Keratinocyte (primary cell): ENCODE measurements at regions not wholly inside any gene's neighbourhood (a gene's known extent, or its start where the extent isn't known, plus 50 kb on each side); places are given as distances from the start of the nearest gene placed in this dataset.

Experiments
- EZH2 ChIP-seq: IDR thresholded peaks from one replicate; pipeline ENCODE4 v1.6.1; 2012; ENCODE audit warnings: inconsistent platforms, mild to moderate bottlenecking, low read length, moderate library complexity
- TF ChIP-seq, protein P1 (sequence below), 3 experiments: IDR thresholded peaks in 1 of 3; conservative IDR thresholded peaks in 1 of 3; optimal IDR thresholded peaks in 1 of 3; 2 replicates in 2 of 3; 3 replicates in 1 of 3; pipeline versions ENCODE3 to v1.5.1; 2011; ENCODE audit warnings: low read length in 3 of 3, mild to moderate bottlenecking in 3 of 3, moderate library complexity in 2 of 3, control low read depth in 1 of 3, inconsistent platforms in 1 of 3; ENCODE audit not compliant: insufficient read depth in 2 of 3; ENCODE audit errors: extremely low read depth in 1 of 3

DNA sequence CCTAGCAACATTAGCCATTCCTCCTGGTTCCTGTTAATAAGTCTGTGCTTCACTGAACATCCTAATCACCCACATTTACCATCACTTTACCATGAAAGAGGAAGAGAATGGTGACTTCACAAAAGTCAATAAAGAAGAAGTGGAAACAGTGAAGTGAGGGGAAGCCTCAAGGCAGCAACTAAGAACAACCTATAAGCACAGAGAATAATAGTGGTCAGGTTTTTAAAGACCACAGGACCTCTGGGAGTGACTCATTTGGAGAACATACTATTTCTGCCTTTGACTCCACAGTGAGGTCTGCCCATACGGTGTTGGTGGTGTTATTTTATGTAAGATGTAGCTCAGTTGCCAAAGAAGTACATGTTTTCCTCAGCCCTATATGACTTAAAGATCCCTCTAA, 86.0 kb upstream of the TET2 start:
- TF ChIP-seq, protein P1, sequence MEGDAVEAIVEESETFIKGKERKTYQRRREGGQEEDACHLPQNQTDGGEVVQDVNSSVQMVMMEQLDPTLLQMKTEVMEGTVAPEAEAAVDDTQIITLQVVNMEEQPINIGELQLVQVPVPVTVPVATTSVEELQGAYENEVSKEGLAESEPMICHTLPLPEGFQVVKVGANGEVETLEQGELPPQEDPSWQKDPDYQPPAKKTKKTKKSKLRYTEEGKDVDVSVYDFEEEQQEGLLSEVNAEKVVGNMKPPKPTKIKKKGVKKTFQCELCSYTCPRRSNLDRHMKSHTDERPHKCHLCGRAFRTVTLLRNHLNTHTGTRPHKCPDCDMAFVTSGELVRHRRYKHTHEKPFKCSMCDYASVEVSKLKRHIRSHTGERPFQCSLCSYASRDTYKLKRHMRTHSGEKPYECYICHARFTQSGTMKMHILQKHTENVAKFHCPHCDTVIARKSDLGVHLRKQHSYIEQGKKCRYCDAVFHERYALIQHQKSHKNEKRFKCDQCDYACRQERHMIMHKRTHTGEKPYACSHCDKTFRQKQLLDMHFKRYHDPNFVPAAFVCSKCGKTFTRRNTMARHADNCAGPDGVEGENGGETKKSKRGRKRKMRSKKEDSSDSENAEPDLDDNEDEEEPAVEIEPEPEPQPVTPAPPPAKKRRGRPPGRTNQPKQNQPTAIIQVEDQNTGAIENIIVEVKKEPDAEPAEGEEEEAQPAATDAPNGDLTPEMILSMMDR (optimal IDR thresholded peaks at IDR 0.05 in 1 of 3, IDR thresholded peaks at IDR 0.05 in 1 of 3, conservative IDR thresholded peaks at IDR 0.05 in 1 of 3; ENCODE audit: extremely low read depth in 1 of 3, insufficient read depth in 2 of 3, low read length in 3 of 3) = no peak
- TF ChIP-seq EZH2 = no peak
